GM19467 (cell line): ENCODE measurements at regions not wholly inside any gene's neighbourhood (a gene's known extent, or its start where the extent isn't known, plus 50 kb on each side); places are given as distances from the start of the nearest gene placed in this dataset.
"Not testable (repeated sequence)": the region's sequence is repeated elsewhere in the genome, so short reads cannot be mapped to it uniquely, and the experiment has no call there.

ENCODE experiments used
- ATAC-seq: cut with Tn5 transposase; IDR thresholded peaks from one replicate; pipeline ENCODE4 v1.9.1; 2021; ENCODE audit warnings: mild to moderate bottlenecking, moderate library complexity; ENCODE audit not compliant: unreplicated experiment

DNA sequence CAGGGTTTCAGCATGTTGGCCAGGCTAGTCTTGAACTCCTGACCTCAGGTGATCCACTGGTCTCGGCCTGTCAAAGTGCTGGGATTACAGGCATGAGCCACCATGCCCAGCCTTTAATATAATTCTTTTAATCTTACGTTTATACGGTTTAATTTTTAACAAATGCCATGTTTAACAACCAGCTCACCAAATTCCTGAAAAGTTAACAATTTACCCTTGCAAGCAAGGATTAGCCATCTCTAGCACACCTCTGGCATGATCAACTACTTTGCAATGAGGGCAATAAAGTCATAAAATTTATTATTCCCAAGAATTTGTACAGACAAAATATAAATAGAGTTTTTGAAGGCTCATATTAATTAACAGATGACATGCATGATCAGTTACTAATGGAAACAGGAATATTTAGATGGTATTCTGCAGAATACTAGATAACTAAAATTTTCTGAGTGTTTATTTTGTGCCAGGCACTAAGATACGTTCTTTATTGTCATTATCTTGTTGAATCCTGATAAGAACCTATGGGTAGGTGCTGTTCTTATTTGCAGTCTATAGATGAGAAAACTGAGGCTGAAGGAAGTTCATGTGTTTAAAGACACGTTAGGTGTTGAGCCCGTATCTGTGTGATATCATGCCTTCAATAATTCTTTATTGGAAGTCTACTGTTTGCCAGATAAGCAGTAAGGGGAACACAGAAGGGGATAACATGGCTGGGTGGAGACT is 190.1 kb downstream of the CDCA7 start:
- ATAC-seq = no peak

DNA sequence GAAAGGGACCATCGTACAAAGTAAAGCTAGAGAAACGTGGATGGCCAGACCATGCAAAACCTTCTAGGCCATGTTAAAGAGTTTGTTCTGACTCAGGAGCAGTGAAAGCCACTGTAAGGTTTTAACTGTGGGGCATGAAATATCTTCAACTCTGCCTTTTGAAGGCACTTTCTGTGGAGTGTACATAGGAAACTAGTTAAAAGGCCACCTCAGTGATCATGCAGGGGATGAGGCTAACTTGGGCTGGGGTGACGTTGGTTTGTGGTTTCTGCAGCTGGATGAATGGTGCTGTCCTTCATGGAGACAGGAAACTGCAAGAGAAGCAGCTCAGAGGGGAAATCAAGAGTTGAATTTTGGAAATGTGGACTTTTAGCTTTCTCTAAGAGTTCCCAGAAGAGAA is 190.7 kb downstream of the CDCA7 start:
- no peak for ATAC-seq

DNA sequence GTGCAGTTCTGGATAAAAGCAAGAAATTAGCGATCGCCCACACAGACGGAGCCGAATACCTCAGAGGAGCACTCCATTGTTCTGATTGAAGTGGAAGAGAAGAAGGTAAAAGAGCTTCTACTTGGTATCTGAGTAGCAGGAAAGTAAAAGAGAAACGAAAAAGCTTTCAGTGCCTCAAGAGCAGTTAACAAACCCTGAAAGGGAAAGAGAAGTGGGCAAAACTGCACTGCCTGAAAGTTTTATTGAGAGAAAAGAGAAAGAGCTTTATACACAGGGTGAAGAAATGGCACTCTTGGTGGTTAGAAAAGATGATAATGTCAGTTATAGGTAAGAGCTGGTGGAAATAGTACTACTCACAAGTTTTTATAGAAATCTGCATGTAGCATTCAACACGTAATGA is 192.8 kb downstream of the CDCA7 start:
- no peak for ATAC-seq

DNA sequence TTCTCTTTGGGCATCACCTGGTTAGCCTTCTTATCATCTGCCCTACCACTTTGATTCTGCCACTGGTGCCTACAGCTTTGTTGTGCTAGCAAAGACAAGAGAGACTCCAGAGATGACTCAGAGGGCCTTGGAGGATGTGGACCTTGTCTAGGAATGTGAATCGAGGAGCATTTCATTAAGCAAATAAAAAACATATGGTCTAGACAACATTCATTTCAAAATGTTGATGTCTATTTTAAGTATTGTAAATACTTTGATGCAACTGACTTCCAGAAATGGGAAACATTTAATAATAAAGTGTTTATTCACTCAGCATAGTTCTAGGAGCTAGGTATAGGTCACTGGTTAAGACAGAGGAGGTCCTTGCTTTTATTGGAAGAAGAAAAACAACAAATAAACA is 195.5 kb downstream of the CDCA7 start:
- no peak for ATAC-seq

DNA sequence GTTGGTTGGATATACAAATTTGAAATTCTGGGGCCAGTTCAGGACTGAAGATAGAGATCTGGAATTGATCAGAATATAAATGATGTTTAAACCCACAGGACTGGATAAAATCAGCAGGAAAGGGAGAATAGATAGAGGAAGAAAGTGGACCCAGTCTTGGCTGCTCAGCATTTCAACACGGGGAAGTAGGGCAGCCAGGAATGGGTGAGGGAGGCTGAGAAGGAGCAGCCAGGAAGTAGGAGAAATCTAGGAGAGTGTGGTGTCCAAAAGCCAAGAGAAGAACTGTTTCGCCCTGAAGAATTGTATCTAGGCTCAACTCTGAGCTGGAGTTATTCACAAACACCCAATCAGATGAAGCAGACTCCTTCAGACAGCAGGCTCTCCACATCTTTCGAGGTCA is 197.9 kb downstream of the CDCA7 start:
- ATAC-seq = no peak

DNA sequence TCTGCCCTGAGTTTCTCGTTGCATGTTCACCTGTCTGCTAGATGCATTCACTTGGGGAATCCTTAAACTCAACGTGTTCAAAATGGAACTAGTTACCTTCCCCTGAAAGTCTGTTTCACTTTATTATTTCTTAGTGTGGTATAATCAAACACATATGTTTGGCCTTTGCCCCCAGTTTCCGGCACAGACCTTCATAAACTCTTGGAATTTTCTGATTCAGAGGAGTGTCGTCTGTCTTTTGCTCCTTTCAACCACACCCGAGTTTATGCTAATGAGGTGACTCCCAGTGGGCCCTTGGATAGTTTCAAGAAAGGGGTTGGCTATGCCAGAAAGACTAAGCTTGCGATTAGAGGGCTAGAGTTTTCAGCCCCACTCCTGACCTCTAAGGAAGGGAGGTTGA is 198.9 kb downstream of the CDCA7 start:
- no peak for ATAC-seq

DNA sequence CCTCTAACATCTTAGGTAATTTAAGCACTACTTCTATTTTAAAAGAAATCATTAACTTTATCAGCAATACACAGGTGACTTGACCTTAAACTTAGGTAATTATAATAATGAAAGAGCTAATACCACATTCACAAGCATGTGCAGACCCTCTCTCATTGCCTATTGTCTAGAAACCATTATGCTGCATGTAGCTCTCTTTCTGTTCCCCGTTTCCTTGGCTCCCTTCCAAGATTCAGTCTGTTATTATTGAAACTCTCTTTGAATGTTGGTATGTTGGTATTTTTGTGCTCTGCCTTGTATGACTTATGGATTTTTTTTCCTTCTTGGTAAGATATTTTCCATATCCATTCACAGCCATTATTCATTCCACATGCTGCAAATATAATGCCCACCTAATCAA is 201.2 kb downstream of the CDCA7 start:
- no peak for ATAC-seq

DNA sequence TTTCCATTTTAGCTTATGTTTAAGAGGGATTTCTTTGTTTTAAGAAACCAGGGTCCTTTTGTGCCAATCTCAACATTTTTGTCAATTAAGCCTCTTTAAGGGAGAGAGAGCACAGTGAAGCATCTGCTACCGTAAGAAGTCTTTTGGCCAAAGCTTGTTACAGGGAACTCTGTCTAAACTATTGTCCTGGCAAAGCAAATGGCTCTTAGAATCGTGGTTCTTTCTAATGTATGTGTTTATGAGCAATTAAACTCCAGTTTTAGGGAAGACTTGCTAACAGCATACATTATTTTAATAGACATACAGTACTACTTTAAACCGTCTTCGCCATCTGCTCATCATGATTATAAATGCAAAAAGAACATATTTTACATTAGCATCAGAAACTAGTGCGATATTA is 202.1 kb downstream of the CDCA7 start:
- no peak for ATAC-seq

DNA sequence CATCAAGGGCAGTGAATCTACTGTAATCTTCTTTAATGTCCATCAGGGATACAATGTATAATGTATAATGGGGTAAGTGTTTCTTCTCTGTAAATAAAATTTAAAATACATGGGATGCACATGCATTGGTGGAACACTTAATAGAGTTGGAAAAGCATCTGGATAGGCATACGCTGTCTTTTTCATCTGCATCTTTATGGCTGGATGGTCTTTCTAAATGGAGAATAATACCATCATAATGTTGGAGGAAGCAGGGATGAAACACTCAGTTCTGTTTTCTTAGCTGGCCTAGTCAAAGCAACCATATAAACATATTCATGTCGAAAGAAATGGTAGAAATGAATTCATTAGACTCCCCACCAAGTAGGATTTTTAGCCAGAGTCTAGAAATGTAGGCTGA is 202.8 kb downstream of the CDCA7 start:
- no peak for ATAC-seq

DNA sequence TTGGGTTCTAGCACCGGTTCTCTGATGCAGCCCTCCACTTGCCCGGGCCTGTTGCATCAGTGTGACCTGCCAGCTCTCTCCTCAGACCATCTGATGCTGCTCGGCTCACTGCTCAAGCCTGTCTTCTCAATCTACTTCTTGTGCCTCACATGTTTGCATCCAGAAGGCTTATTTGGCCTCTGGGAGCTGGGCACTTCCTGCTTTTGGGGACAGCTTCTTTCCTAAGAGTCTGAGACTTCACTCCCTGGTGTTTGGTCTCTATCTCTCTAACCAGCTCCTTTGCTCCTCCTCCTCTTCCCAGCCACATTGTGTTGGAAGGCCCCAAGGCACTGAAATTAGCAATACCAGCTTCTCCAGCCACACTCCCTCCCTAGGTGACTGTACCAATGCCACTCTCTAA is 212.8 kb downstream of the CDCA7 start:
- no peak for ATAC-seq

DNA sequence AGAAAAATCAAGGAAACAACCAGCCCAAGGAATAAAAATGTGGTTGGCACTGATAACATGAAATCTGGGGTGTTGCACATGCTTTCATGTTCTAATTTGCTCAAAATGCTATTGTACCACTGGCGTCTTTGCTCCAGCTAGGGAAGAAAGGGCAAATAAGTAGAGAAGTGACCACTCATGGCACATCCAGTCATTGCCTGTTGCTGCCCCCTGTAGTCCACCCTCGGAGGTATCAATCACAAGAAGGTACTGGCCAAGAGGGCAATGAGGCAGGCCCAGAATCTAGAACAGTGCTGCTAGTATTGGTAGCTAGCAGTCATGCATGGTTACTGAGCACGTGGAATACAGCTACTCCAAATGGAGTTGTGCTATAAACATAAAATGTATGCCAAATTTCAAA is 213.4 kb downstream of the CDCA7 start:
- no peak for ATAC-seq

DNA sequence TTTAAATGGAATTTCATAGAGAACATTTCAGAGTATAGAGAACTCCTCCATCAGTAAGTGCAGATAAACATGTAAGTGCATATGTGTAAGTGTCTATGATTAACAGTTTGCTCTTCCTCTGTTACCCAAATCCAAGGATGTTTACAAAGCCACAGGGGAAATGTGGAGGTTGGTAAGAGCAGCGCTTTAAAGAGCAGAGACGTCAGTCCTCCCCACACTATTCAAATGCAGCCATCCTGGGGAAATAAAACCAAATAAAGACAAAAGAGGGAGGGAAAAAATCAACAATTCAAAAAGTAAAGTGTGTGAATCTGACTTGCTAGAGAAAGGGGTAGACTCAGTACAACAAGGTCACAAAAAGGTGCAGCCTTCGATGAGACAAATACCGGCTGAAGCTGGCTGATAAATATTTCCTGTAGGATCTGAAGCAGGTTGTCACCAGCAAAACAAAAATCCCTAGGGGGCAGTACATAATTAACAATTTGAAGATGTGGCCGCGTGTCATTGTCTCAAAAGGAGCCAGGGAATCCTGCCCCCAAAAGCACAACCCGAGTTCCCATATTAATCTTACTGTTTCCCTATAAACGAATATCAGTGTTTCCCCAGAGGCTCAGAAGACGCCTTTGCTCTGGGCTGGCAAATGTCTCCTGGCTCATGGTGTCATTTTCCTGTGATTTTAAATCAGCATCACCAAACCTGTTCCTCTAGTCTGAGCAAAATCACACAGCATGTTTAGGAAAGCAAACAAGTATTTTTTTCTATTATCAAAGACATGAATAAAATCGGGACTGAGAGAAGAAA is 216.5 kb downstream of the CDCA7 start:
- no peak for ATAC-seq

DNA sequence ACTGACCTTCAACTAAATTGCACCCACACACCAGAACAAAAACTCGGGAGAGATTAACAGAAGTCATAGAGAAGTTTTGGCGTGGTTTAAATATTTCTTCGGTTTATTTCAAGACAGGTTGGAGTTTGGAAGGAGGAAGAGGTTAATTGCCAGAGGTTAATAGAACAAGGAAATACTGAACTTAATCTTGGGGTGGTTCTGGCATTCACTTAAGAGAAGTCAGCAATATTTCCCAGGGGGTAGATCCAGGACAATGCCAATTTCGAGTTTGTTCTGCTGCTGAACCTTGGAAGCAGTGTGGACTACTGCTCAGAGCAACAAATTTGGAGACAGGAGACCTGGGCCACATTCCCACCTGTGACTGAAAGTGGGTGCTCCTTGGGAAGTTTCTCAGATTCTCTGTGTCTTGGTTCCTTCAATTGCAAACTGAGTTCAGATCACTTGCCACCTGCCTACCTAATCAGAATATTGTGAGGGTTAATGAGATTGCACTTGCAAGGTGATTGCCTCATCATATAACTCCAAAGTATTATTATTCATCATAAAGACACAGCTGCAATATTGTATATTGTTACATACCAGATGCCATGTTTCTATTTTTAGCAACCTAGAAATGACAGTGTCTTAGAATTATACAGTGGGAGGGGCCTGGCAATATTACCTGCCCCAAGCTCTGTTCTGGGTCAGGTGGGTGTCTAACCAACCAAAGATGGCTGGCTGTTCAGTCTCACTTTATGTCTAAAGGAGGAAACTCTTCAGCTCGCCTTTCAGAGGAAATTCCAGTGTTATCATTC is 217.4 kb downstream of the CDCA7 start:
- ATAC-seq = no peak

DNA sequence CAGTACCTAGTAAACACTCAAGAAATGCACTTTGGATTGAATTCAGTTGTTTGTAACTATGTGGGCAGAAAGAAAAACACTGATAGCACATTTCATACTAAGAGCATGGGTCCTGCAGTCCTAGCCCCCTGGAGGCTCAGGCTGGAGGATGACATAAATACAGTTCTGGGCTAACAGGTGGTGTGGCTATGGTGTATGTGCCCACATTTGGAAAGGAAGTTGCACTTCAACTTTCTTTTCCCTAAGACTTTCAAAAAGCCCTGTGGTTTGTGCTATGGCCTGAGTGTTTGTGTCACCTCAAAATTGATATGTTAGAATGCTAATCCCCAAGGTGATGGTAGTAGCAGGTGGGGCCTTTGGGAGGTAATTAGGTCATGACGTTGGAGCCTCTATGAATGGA is 218.2 kb downstream of the CDCA7 start:
- ATAC-seq = no peak

DNA sequence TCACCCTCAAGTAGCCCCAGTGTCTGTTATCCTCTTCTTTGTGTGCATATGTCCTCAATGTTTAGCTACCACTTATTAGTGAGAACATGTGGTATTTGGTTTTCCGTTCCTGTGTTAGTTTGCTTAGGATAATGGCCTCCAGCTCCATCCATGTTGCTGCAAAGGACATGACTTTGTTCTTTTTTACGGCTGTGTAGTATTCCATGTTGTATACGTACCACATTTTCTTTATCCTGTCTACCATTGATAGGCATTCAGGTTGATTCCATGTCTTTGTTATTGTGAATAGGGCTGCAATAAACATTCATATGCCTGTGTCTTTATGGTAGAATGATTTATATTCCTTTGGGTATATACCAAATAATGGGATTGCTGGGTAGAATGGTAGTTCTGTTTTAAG is 219.1 kb downstream of the CDCA7 start:
- ATAC-seq = not testable (repeated sequence)

DNA sequence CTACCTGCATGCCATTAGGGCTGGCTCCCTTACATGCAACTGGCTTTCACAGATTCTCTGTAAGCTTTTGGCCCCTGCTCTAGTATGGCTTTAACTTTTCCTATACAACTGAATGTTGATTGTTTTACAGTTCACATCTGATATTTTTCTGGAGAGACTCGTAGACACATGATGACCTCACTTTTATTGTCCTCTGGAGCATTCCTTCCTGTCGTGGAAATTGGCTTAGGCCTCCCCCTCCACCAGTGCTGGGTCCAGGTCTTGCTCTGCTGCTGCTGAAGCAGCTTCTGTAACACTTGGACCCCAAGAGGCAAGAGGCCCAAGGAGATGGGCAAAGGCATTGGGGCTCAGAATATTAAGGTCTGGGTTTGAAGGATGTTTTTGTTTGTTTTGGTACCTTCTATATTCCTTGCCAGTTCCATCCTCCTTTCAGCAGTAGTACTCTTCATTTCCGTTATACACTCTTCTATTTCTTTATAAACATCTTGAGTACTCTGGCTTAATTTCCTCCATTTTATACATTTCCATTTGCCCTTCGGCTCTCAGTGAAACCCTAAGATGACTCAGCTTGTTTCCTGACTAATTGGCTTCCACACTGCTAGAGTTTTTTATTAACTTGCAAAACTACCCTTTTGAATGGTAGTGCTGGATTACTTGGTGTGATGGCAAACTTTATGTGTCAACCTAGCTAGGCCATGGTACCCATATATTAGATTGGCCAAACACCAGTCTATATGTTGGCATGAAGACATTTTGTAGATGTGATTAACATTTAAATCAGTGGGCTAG is 219.8 kb downstream of the CDCA7 start:
- ATAC-seq = no peak

DNA sequence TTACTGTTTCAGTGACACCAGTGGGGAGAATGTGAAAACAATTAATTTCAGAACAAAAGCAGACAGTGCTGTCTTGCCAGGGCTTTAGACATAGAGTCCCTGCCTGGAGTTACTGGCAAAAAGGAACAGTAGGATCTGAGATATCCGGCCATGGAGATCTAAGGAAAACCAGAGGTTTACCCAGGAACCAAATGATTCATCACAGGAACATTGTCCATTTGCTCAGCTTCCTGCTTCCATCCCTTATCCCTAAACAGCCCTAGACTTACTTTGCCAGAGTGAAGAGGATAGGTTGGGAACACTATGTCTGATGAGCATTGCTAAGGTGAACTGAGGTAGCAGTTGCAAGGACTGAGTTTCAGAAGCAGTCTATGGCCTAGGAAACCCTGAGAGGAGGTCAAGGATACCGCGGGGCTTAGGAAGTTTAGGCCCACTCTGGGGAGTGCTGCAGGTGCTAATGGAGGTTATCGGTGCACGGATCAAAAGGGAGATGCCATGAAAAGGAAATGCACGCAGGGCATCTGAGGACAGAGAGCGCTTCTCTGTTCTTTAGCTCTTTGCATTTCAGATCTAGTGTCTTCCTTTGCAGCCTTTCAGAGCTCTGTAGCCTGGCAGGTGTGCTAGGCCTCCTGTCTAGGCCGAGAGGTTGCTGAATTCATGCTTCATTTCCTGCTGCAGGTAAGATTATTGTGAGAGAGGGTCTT is 223.9 kb downstream of the CDCA7 start:
- no peak for ATAC-seq

DNA sequence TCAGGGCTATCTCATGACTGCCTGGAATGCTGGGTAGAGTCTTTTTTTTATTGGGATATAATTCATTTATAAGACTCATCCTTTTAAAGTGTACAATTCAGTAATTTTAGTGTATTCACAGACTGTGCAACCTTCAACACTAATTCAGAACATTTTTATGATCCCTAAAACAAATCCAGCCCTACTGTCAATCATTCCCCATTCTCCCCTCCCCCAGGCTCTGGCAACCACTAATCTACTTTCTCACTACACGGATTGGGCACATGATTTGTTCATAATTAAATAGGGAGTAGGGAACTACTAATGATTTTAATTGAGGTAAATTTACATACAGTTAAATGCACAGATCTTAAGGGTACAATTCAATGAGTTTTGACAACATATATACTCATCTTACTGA is 225.7 kb downstream of the CDCA7 start:
- ATAC-seq = no peak

DNA sequence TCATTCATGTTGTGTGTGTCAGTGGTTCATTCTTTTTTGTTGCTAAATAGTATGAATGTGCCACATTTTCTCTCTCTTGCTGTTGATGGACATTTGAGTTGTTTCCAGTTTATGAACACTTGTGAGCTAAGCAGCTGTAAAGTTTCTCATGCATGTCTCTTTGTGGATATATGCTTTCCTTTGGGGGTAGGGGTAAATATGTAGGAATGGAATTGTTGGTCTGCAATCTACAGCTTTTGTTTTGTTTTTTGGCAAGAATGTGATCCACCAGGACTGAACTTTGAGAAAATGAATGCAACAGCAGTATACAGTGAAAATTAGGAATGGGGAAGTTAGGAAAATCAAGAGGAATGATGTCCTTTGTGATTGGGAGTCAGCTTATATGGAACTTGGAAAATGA is 226.3 kb downstream of the CDCA7 start:
- no peak for ATAC-seq

DNA sequence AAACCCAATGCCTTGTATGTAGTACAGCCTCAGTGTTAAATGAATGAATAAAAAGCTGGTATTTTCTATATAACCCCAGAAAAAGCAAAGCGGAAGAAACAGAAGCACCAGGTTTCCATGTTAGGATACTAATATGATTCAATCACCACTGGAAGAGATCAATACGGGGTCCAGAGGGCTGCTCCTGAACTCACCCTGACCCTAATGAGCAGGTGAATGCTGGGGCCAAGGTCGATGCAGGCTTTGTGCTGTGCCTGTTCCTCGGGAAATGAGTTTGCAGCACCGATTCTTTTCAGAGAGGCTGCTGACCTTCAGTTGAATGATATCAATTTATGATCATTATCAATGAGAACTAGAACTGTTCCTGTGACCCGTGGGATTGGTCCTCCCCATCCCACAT is 228.5 kb downstream of the CDCA7 start:
- no peak for ATAC-seq
